ENCODE measurements at regions not wholly inside any gene's neighbourhood (a gene's known extent, or its start where the extent isn't known, plus 50 kb on each side); places are given as distances from the start of the nearest gene placed in this dataset.
A peak's percentile ranks its signal among the peaks of the same experiment; 100 is the strongest.

GRCh38 chr6:22466665-22467245, 102.6 kb upstream of the HDGFL1 start:
- ChIA-PET CTCF (interaction anchor here (0.6 to 0.7 kb wide), 3 partner anchors 21 to 488 kb away, joined by 3 to 4 read pairs (median 3); no protein-coding TSS in a partner anchor), POLR2A (ENCODE audit: low non-redundant PET) (no interaction called here)
- no peak overlapping the region for H3K27ac ChIP-seq
- TF ChIP-seq CTCF (conservative IDR thresholded peaks at IDR 0.05; ENCODE audit: low read depth) = no peak
- DNase-seq (ENCODE audit: low spot score) = no peak

GRCh38 chr6:22467645-22468044, 101.7 kb upstream of the HDGFL1 start:
- ChIA-PET CTCF (interaction anchor here (0.6 kb wide), 1 partner anchor 21 kb away, joined by 4 read pairs; no protein-coding TSS in a partner anchor), POLR2A (ENCODE audit: low non-redundant PET) (no interaction called here)
- DNase-seq (ENCODE audit: low spot score) = no peak
- TF ChIP-seq CTCF (conservative IDR thresholded peaks at IDR 0.05; ENCODE audit: low read depth) = no peak
- H3K27ac ChIP-seq = no peak overlapping the region

GRCh38 chr6:22468256-22468965, 101.0 kb upstream of the HDGFL1 start:
- no peak for TF ChIP-seq CTCF (conservative IDR thresholded peaks at IDR 0.05; ENCODE audit: low read depth)
- POLR2A ChIA-PET (ENCODE audit: low non-redundant PET) = no interaction called here
- DNase-seq (ENCODE audit: low spot score) = no peak
- no peak overlapping the region for H3K27ac ChIP-seq
- CTCF ChIA-PET = interaction anchor here (0.6 kb wide), 1 partner anchor 11 kb away, joined by 3 read pairs; no protein-coding TSS in a partner anchor

GRCh38 chr6:22470454-22471131, 98.8 kb upstream of the HDGFL1 start:
- DNase-seq (ENCODE audit: low spot score) = no peak
- TF ChIP-seq CTCF (conservative IDR thresholded peaks at IDR 0.05; ENCODE audit: low read depth) = no peak
- POLR2A ChIA-PET (ENCODE audit: low non-redundant PET) = no interaction called here
- CTCF ChIA-PET = interaction anchor here (0.7 kb wide), 1 partner anchor 396 kb away, joined by 3 read pairs; no protein-coding TSS in a partner anchor
- H3K27ac ChIP-seq = peak overlapping the region; percentile 37; the same call in 1 of the 2 replicates

- ChIA-PET POLR2A (ENCODE audit: low non-redundant PET) (no interaction called here), CTCF (interaction anchor here (0.7 kb wide), 1 partner anchor 397 kb away, joined by 3 read pairs; no protein-coding TSS in a partner anchor)
- no peak overlapping the region for H3K27ac ChIP-seq
- TF ChIP-seq CTCF (conservative IDR thresholded peaks at IDR 0.05; ENCODE audit: low read depth) = 0 out of 2 replicates have a peak, but pooled peaks have one; percentile 11
- DNase-seq (ENCODE audit: low spot score) = peak; percentile 5
Observed at GRCh38 chr6:22471132-22471690, 98.2 kb upstream of the HDGFL1 start.

GRCh38 chr6:22471746-22472145, 97.6 kb upstream of the HDGFL1 start:
- ChIA-PET POLR2A (ENCODE audit: low non-redundant PET) (no interaction called here), CTCF (interaction anchor here (0.7 kb wide), 1 partner anchor 764 kb away, joined by 4 read pairs; no protein-coding TSS in a partner anchor)
- no peak overlapping the region for H3K27ac ChIP-seq
- DNase-seq (ENCODE audit: low spot score) = no peak
- TF ChIP-seq CTCF (conservative IDR thresholded peaks at IDR 0.05; ENCODE audit: low read depth) = no peak

All from RWPE1 (cell line).